SK-N-SH (cell line): ENCODE measurements at regions not wholly inside any gene's neighbourhood (a gene's known extent, or its start where the extent isn't known, plus 50 kb on each side); places are given as distances from the start of the nearest gene placed in this dataset.

Experiments
- CTCF ChIA-PET: fragments of 300-600, 350-600 bp; formaldehyde crosslinking; extraction: SDS; loops from one replicate; lab custom pipeline; 2021; lab: Yijun Ruan, JAX
- POLR2A ChIA-PET: fragments of 350-600 bp; sonication (Branson Sonifier 250); formaldehyde crosslinking; extraction: SDS; loops from one replicate; lab custom pipeline; 2020; ENCODE audit warnings: antibody characterized with exemption, inconsistent platforms; lab: Yijun Ruan, JAX
- DNase-seq: peaks from one replicate; pipeline ENCODE4 v3.0.0; 2012
- H2AFZ ChIP-seq: fragments of 200-600 bp; sonication (generic); 2 replicates; pipeline ENCODE4 v1.8.1; 2016; ENCODE audit warnings: antibody characterized with exemption, mild to moderate bottlenecking, low read depth
- H3F3A ChIP-seq: fragments of 200-600 bp; sonication (generic); replicated peaks from 2 replicates; pipeline ENCODE3; 2016; ENCODE audit warnings: antibody characterized with exemption, mild to moderate bottlenecking; ENCODE audit not compliant: insufficient read depth
- H3K27ac ChIP-seq, 2 experiments: fragments of 200-500 bp in 1 of 2; fragments of 200-600 bp in 1 of 2; sonication (Bioruptor generic) in 1 of 2; sonication (generic), shearing (Covaris generic) in 1 of 2; 2 replicates each; pipeline versions ENCODE4 v1.5.1 to v1.6.1; 2014 to 2016; ENCODE audit warnings: low read depth in 2 of 2, inconsistent platforms in 1 of 2, low read length in 1 of 2, mild to moderate bottlenecking in 1 of 2, mixed read lengths in 1 of 2
- H3K27me3 ChIP-seq: fragments of 200-600 bp; sonication (generic), shearing (Covaris generic); 2 replicates; pipeline ENCODE4 v1.6.1; 2016; ENCODE audit warnings: mixed run types; ENCODE audit not compliant: insufficient read depth
- H3K36me3 ChIP-seq, 2 experiments: fragments of 200-500 bp in 1 of 2; fragments of 200-600 bp in 1 of 2; sonication (Bioruptor generic) in 1 of 2; sonication (generic) in 1 of 2; replicated peaks in 1 of 2; 2 replicates each; pipeline versions ENCODE3 to v1.5.1; 2014 to 2016; ENCODE audit warnings: low read length in 1 of 2, mild to moderate bottlenecking in 1 of 2; ENCODE audit not compliant: insufficient read depth in 2 of 2, control insufficient read depth in 1 of 2
- H3K4me1 ChIP-seq, 2 experiments: fragments of 200-500 bp in 1 of 2; fragments of 200-600 bp in 1 of 2; sonication (Bioruptor generic) in 1 of 2; sonication (generic), shearing (Covaris generic) in 1 of 2; 2 replicates each; pipeline versions ENCODE4 v1.5.1 to v1.6.1; 2014 to 2016; ENCODE audit warnings: low read depth in 1 of 2, low read length in 1 of 2, mixed run types in 1 of 2; ENCODE audit not compliant: insufficient read depth in 2 of 2, control insufficient read depth in 1 of 2
- H3K4me2 ChIP-seq: fragments of 200-600 bp; sonication (generic), shearing (Covaris generic); 2 replicates; pipeline ENCODE4 v1.6.1; 2017; ENCODE audit warnings: mixed run types
- H3K4me3 ChIP-seq, 2 experiments: fragments of 200-500 bp in 1 of 2; fragments of 200-600 bp in 1 of 2; sonication (Bioruptor generic) in 1 of 2; sonication (generic), shearing (Covaris generic) in 1 of 2; 2 replicates each; pipeline versions ENCODE4 v1.5.1 to v1.8.1; 2014 to 2016; ENCODE audit warnings: low read depth in 2 of 2, inconsistent platforms in 1 of 2, low read length in 1 of 2, mild to moderate bottlenecking in 1 of 2, mixed read lengths in 1 of 2, moderate library complexity in 1 of 2
- H3K79me2 ChIP-seq: fragments of 200-600 bp; sonication (generic); 2 replicates; pipeline ENCODE4 v1.8.1; 2017; ENCODE audit warnings: mild to moderate bottlenecking; ENCODE audit not compliant: insufficient read depth
- H3K9ac ChIP-seq: fragments of 200-600 bp; sonication (generic); 2 replicates; pipeline ENCODE4 v1.6.1; 2017; ENCODE audit warnings: mixed run types
- H3K9me2 ChIP-seq: fragments of 200-600 bp; sonication (generic); 2 replicates; pipeline ENCODE4 v1.6.1; 2017; ENCODE audit warnings: mixed run types
- H3K9me3 ChIP-seq: fragments of 200-600 bp; sonication (generic); 2 replicates; pipeline ENCODE4 v1.6.1; 2017; ENCODE audit warnings: mixed run types, mild to moderate bottlenecking, moderate library complexity
- H4K20me1 ChIP-seq: fragments of 200-600 bp; sonication (generic); 2 replicates; pipeline ENCODE4 v1.6.1; 2017; ENCODE audit warnings: mild to moderate bottlenecking, mixed run types; ENCODE audit not compliant: insufficient read depth
- CTCF ChIP-seq: fragments of 200-600 bp; sonication (generic); IDR thresholded peaks from 2 replicates; pipeline ENCODE4 v1.6.1; 2017; ENCODE audit warnings: antibody characterized with exemption, mild to moderate bottlenecking, moderate library complexity
- EP300 ChIP-seq, 2 experiments: IDR thresholded peaks; 2 replicates each; pipeline versions ENCODE4 v1.4.0 to v1.6.1; 2012; ENCODE audit warnings: borderline replicate concordance in 1 of 2, low read depth in 1 of 2, low read length in 1 of 2
- FOSL2 ChIP-seq: IDR thresholded peaks from 2 replicates; pipeline ENCODE4 v1.4.0; 2012; ENCODE audit warnings: low read depth, mild to moderate bottlenecking, moderate library complexity, borderline replicate concordance
- GABPA ChIP-seq: IDR thresholded peaks from 2 replicates; pipeline ENCODE4 v1.4.0; 2012; ENCODE audit warnings: low read depth, mild to moderate bottlenecking
- GATA2 ChIP-seq: sonication (generic); formaldehyde crosslinking; IDR thresholded peaks from 2 replicates; pipeline ENCODE4 v1.5.0; 2020; ENCODE audit warnings: mild to moderate bottlenecking, missing genetic modification reagents
- IRF3 ChIP-seq: fragments of 150-350 bp; IDR thresholded peaks from 2 replicates; pipeline ENCODE4 v1.6.1; 2016; ENCODE audit warnings: mild to moderate bottlenecking, low read depth, low read length
- MAX ChIP-seq: IDR thresholded peaks from 2 replicates; pipeline ENCODE4 v1.4.0; 2012; ENCODE audit warnings: low read depth
- PBX3 ChIP-seq: IDR thresholded peaks from 2 replicates; pipeline ENCODE4; 2012
- RXRA ChIP-seq: IDR thresholded peaks from 2 replicates; pipeline ENCODE4 v1.4.0; 2012; ENCODE audit warnings: low read depth, mild to moderate bottlenecking, borderline replicate concordance
- SIN3A ChIP-seq: IDR thresholded peaks from 2 replicates; pipeline ENCODE4 v1.6.1; 2012; ENCODE audit warnings: low read depth, mild to moderate bottlenecking, low read length, moderate library complexity, borderline replicate concordance
- TAF1 ChIP-seq: IDR thresholded peaks from 2 replicates; pipeline ENCODE4 v1.6.1; 2012; ENCODE audit warnings: low read depth, mild to moderate bottlenecking, low read length, moderate library complexity, borderline replicate concordance
- TCF12 ChIP-seq: IDR thresholded peaks from 2 replicates; pipeline ENCODE4 v1.4.0; 2012
- TEAD4 ChIP-seq: IDR thresholded peaks from 2 replicates; pipeline ENCODE4 v1.4.0; 2012; ENCODE audit warnings: mild to moderate bottlenecking, borderline replicate concordance; ENCODE audit not compliant: insufficient read depth
- USF1 ChIP-seq: IDR thresholded peaks from 2 replicates; pipeline ENCODE4 v1.4.0; 2012; ENCODE audit warnings: low read depth, borderline replicate concordance
- USF2 ChIP-seq: fragments of 150-350 bp; IDR thresholded peaks from 2 replicates; pipeline ENCODE4 v1.6.1; 2017; ENCODE audit warnings: antibody characterized with exemption, low read length, low read depth, borderline replicate concordance
- YY1 ChIP-seq: IDR thresholded peaks from 2 replicates; pipeline ENCODE4 v1.4.0; 2012; ENCODE audit warnings: low read depth, mild to moderate bottlenecking
- WGBS: methylation state at CpG from one replicate; pipeline ENCODE4 v1.1.6; 2017; ENCODE audit warnings: low lambda C conversion rate; 5-methylcytosine and 5-hydroxymethylcytosine counted together

GRCh38 chr2:147541314-147541713, 303.5 kb upstream of the ACVR2A start:
- H3K9ac ChIP-seq, result no peak overlapping the region
- no peaks in the 10 kb centered on the region for H3K27me3 ChIP-seq
- DNase-seq, result no peak
- H3K27ac ChIP-seq, result no peak overlapping the region
- no peak overlapping the region for H3K4me3 ChIP-seq
- CTCF ChIA-PET, result no interaction called here
- whole genome bisulfite sequencing, result 0% methylated on average over 1 of the region's 1 CpG
- H3K4me2 ChIP-seq, result no peak overlapping the region
- no peaks in the 10 kb centered on the region for H3K36me3 ChIP-seq
- H4K20me1 ChIP-seq, result no peaks in the 10 kb centered on the region
- H3K9me2 ChIP-seq, result no peaks in the 10 kb centered on the region
- no peak for TF ChIP-seq SIN3A
- no peak for TF ChIP-seq GABPA
- no peak for TF ChIP-seq TEAD4
- no peak for TF ChIP-seq TCF12
- no peak for TF ChIP-seq TAF1
- no peak overlapping the region for H2AFZ ChIP-seq
- no peaks in the 10 kb centered on the region for H3K9me3 ChIP-seq
- POLR2A ChIA-PET, result no interaction called here
- H3F3A ChIP-seq, result no peaks in the 10 kb centered on the region
- H3K79me2 ChIP-seq, result no peaks in the 10 kb centered on the region
- H3K4me1 ChIP-seq, result no peaks in the 10 kb centered on the region

GRCh38 chr2:147538821-147539220, 306.0 kb upstream of the ACVR2A start:
- POLR2A ChIA-PET, result no interaction called here
- Histone ChIP-seq H3K79me2 (no peaks in the 10 kb centered on the region), H3K36me3 (no peaks in the 10 kb centered on the region), H3K4me1 (no peaks in the 10 kb centered on the region), H3K4me2 (no peak overlapping the region), H4K20me1 (no peaks in the 10 kb centered on the region), H3K9me3 (no peaks in the 10 kb centered on the region), H3K4me3 (no peak overlapping the region), H3F3A (no peaks in the 10 kb centered on the region), H3K27ac (no peak overlapping the region), H2AFZ (no peak overlapping the region), H3K27me3 (no peaks in the 10 kb centered on the region), H3K9ac (no peak overlapping the region), H3K9me2 (no peaks in the 10 kb centered on the region)
- no peak for DNase-seq
- no peak for TF ChIP-seq CTCF
- no peak for TF ChIP-seq MAX
- TF ChIP-seq TEAD4, result no peak
- TF ChIP-seq IRF3, result no peak
- no peak for TF ChIP-seq YY1
- no peak for TF ChIP-seq USF1
- no peak for TF ChIP-seq PBX3
- TF ChIP-seq TCF12, result no peak
- no peak for TF ChIP-seq RXRA
- TF ChIP-seq EP300 (IDR thresholded peaks at IDR 0.05; ENCODE audit: borderline replicate concordance in 1 of 2, low read depth in 1 of 2, low read length in 1 of 2), result no peak
- no peak for TF ChIP-seq USF2
- TF ChIP-seq GABPA, result no peak
- no peak for TF ChIP-seq TAF1
- TF ChIP-seq FOSL2, result no peak
- no peak for TF ChIP-seq GATA2
- CTCF ChIA-PET, result no interaction called here
- 6% methylated on average over 3 of the region's 3 CpGs for WGBS
